ENCODE measurements at regions not wholly inside any gene's neighbourhood (a gene's known extent, or its start where the extent isn't known, plus 50 kb on each side); places are given as distances from the start of the nearest gene placed in this dataset.

DNA sequence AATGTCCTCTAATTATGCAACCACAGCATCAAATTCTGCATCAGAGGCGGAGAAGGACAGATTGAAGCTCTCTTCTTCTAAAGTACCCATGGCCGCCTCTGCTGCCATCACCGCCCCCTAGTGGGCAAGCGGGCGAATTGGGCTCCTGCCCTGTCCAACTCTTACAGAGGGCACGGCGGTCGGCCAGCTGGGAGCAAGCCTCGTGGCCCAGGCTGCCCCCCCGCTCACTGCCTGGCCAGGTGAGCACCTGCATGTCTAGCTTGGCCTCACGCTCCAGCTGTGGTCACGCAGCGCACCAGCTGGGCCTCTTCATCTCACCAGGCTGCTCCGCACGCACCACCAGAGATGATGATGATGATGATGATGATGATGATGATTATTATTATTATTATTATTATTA lies 146.1 kb upstream of the TOM1L1 start:
- no peaks in the 10 kb centered on the region for H4K20me1 ChIP-seq (ENCODE audit: insufficient read depth)
- no peaks in the 10 kb centered on the region for H3K4me1 ChIP-seq (ENCODE audit: low read depth, poor library complexity, severe bottlenecking)
- TF ChIP-seq, protein P1, sequence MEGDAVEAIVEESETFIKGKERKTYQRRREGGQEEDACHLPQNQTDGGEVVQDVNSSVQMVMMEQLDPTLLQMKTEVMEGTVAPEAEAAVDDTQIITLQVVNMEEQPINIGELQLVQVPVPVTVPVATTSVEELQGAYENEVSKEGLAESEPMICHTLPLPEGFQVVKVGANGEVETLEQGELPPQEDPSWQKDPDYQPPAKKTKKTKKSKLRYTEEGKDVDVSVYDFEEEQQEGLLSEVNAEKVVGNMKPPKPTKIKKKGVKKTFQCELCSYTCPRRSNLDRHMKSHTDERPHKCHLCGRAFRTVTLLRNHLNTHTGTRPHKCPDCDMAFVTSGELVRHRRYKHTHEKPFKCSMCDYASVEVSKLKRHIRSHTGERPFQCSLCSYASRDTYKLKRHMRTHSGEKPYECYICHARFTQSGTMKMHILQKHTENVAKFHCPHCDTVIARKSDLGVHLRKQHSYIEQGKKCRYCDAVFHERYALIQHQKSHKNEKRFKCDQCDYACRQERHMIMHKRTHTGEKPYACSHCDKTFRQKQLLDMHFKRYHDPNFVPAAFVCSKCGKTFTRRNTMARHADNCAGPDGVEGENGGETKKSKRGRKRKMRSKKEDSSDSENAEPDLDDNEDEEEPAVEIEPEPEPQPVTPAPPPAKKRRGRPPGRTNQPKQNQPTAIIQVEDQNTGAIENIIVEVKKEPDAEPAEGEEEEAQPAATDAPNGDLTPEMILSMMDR (conservative IDR thresholded peaks at IDR 0.05; ENCODE audit: low read depth, low read length) = 0 out of 2 replicates have a peak, but pooled peaks have one; percentile 34
- H3K79me2 ChIP-seq (ENCODE audit: insufficient read depth, low read depth) = no peaks in the 10 kb centered on the region
- no peak overlapping the region for H2AFZ ChIP-seq (ENCODE audit: low read depth)
- no peak overlapping the region for H3K27ac ChIP-seq
- H3K36me3 ChIP-seq (ENCODE audit: insufficient read depth) = no peaks in the 10 kb centered on the region
- H3K4me2 ChIP-seq = no peak overlapping the region
- H3K9ac ChIP-seq = no peak overlapping the region
- H3K4me3 ChIP-seq (IDR thresholded peaks at IDR 0.05; ENCODE audit: insufficient read depth, low read depth, low read length) = no peak overlapping the region
- H3K27me3 ChIP-seq (ENCODE audit: insufficient read depth, low read depth) = no peaks in the 10 kb centered on the region

DNA sequence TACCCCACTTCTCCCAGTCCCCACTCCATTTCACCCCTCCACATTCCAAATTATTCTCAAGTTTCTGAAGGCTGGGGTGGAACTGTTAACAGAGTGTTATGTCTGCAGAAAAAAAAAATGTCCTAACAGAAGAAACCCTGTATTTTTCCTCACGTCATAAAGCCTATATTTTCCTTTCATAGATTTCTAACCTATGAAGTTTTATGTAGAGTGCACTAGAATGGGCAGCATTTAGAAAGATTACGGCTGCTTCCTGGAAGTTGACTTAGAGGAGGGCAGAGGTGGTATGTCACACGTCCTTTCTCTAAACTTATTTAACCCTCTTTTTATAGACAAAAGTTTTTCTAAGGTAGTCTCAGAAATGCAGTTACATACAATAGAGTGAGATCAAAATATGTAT lies 139.8 kb upstream of the TOM1L1 start:
- H3K27ac ChIP-seq = no peak overlapping the region
- H3K79me2 ChIP-seq (ENCODE audit: insufficient read depth, low read depth) = no peaks in the 10 kb centered on the region
- no peak overlapping the region for H3K9ac ChIP-seq
- H3K4me3 ChIP-seq (IDR thresholded peaks at IDR 0.05; ENCODE audit: insufficient read depth, low read depth, low read length) = no peak overlapping the region
- H3K4me2 ChIP-seq = no peak overlapping the region
- TF ChIP-seq, protein P1 (conservative IDR thresholded peaks at IDR 0.05; ENCODE audit: low read depth, low read length) = no peak
- no peaks in the 10 kb centered on the region for H4K20me1 ChIP-seq (ENCODE audit: insufficient read depth)
- no peaks in the 10 kb centered on the region for H3K4me1 ChIP-seq (ENCODE audit: low read depth, poor library complexity, severe bottlenecking)
- H3K36me3 ChIP-seq (ENCODE audit: insufficient read depth) = no peaks in the 10 kb centered on the region
- H3K27me3 ChIP-seq (ENCODE audit: insufficient read depth, low read depth) = no peaks in the 10 kb centered on the region
- H2AFZ ChIP-seq (ENCODE audit: low read depth) = no peak overlapping the region

DNA sequence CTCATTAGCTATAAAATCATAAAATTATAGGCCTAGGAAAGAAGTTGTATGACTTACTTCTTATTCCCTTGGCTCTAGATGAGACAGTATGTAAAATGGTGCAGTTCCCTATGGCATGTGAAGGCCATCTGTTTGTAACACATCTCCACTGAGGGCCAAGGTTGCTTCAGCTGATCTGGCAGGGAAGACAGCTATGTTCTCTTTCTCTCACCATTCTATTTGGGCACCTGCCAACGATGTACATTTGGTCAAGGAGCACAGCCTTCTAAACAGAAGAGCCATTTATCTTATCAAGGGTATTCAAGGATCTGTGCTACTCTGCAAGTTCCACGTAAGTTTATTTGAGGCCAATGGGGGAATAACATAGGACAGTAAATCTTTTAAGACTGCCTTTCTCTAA lies 129.8 kb upstream of the TOM1L1 start:
- H3K4me2 ChIP-seq = no peak overlapping the region
- no peak overlapping the region for H3K27ac ChIP-seq
- no peaks in the 10 kb centered on the region for H4K20me1 ChIP-seq (ENCODE audit: insufficient read depth)
- H3K36me3 ChIP-seq (ENCODE audit: insufficient read depth) = no peaks in the 10 kb centered on the region
- peak overlapping the region; percentile 38; the same call in 1 of the 2 replicates for H2AFZ ChIP-seq (ENCODE audit: low read depth)
- TF ChIP-seq, protein P1 (conservative IDR thresholded peaks at IDR 0.05; ENCODE audit: low read depth, low read length) = no peak
- H3K4me1 ChIP-seq (ENCODE audit: low read depth, poor library complexity, severe bottlenecking) = peaks cover 13% of the 10 kb centered on the region
- H3K79me2 ChIP-seq (ENCODE audit: insufficient read depth, low read depth) = no peaks in the 10 kb centered on the region
- no peak overlapping the region for H3K9ac ChIP-seq
- H3K27me3 ChIP-seq (ENCODE audit: insufficient read depth, low read depth) = no peaks in the 10 kb centered on the region
- no peak overlapping the region for H3K4me3 ChIP-seq (IDR thresholded peaks at IDR 0.05; ENCODE audit: insufficient read depth, low read depth, low read length)

DNA sequence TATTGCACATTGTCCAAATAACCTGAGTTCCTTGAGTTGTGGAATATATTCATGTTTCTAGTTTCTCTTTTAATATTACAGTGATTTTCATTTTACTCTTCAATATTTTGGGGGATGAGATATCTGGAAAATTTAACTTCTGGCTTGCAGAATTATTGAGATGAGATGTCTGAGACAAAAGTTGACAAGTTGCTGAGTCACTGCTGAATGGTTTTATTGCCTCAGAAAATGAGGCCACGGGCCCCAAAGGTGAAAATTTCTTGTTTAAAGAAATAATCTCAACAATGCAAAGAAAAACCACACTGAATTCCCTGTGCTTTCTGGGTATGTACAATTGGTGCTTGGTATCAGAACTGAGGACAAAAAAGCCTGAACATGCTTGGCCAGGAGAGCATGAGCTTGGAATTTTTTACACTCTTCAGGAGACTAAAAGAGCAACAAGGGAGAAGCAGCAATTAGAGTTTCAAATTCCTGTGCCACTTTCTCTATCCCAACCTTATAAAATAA lies 129.2 kb upstream of the TOM1L1 start:
- peak overlapping the region; percentile 38; the same call in 1 of the 2 replicates for H2AFZ ChIP-seq (ENCODE audit: low read depth)
- H3K36me3 ChIP-seq (ENCODE audit: insufficient read depth) = no peaks in the 10 kb centered on the region
- H3K27ac ChIP-seq = peak overlapping the region; percentile 7; the same call in 1 of the 2 replicates
- no peaks in the 10 kb centered on the region for H4K20me1 ChIP-seq (ENCODE audit: insufficient read depth)
- no peaks in the 10 kb centered on the region for H3K79me2 ChIP-seq (ENCODE audit: insufficient read depth, low read depth)
- no peak overlapping the region for H3K9ac ChIP-seq
- no peaks in the 10 kb centered on the region for H3K27me3 ChIP-seq (ENCODE audit: insufficient read depth, low read depth)
- H3K4me1 ChIP-seq (ENCODE audit: low read depth, poor library complexity, severe bottlenecking) = peaks cover 13% of the 10 kb centered on the region
- no peak overlapping the region for H3K4me3 ChIP-seq (IDR thresholded peaks at IDR 0.05; ENCODE audit: insufficient read depth, low read depth, low read length)
- TF ChIP-seq, protein P1 (conservative IDR thresholded peaks at IDR 0.05; ENCODE audit: low read depth, low read length) = no peak
- H3K4me2 ChIP-seq = peak overlapping the region; percentile 20; the same call in 1 of the 2 replicates

Measured in KMS-11 (cell line).